ENCODE measurements at regions not wholly inside any gene's neighbourhood (a gene's known extent, or its start where the extent isn't known, plus 50 kb on each side); places are given as distances from the start of the nearest gene placed in this dataset.

GRCh38 chr11:27777033-27777432 lies 76.8 kb upstream of the BDNF start:
- TF ChIP-seq CTCF (IDR thresholded peaks at IDR 0.05; ENCODE audit: insufficient read depth, low read length, missing control alignments) = no peak
- ChIA-PET CTCF (no interaction called here), POLR2A (no interaction called here)
- no peak for DNase-seq (ENCODE audit: low read depth, low spot score)
- no peak overlapping the region for H3K4me3 ChIP-seq (ENCODE audit: low read depth, low read length)

GRCh38 chr11:27773884-27774283 lies 73.6 kb upstream of the BDNF start:
- no peak overlapping the region for H3K4me3 ChIP-seq (ENCODE audit: low read depth, low read length)
- ChIA-PET POLR2A (no interaction called here), CTCF (no interaction called here)
- no peak for TF ChIP-seq CTCF (IDR thresholded peaks at IDR 0.05; ENCODE audit: insufficient read depth, low read length, missing control alignments)
- no peak for DNase-seq (ENCODE audit: low read depth, low spot score)

- TF ChIP-seq CTCF (IDR thresholded peaks at IDR 0.05; ENCODE audit: insufficient read depth, low read length, missing control alignments) = no peak
- DNase-seq (ENCODE audit: low read depth, low spot score) = no peak
- POLR2A ChIA-PET = no interaction called here
- no peak overlapping the region for H3K4me3 ChIP-seq (ENCODE audit: low read depth, low read length)
- CTCF ChIA-PET = interaction anchor here (1.0 kb wide), 1 partner anchor 54 kb away, joined by 4 read pairs; no protein-coding TSS in a partner anchor
Observed at GRCh38 chr11:27771516-27771915, 71.3 kb upstream of the BDNF start.

DNA sequence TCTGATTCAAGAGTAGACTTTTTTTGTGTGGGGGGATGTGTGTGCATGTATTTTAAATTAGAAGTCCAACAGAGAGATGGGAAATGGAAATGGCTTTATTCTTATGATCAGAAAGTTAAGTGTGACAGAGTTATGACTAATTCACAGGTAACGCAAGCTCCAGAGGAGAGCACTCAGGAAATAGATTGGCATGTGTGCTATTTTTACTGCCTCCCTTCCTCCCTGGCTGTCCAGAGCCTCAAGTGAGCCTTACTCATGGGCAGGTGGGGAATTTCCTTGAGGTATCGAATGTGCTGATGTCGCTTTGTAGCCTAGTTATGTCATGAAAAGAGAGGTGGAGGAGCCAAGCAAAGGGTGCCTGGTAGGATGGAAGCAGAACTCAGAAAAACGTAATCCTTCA lies 70.3 kb upstream of the BDNF start:
- no peak overlapping the region for H3K4me3 ChIP-seq (ENCODE audit: low read depth, low read length)
- DNase-seq (ENCODE audit: low read depth, low spot score) = no peak
- ChIA-PET POLR2A (no interaction called here), CTCF (no interaction called here)
- TF ChIP-seq CTCF (IDR thresholded peaks at IDR 0.05; ENCODE audit: insufficient read depth, low read length, missing control alignments) = no peak

DNA sequence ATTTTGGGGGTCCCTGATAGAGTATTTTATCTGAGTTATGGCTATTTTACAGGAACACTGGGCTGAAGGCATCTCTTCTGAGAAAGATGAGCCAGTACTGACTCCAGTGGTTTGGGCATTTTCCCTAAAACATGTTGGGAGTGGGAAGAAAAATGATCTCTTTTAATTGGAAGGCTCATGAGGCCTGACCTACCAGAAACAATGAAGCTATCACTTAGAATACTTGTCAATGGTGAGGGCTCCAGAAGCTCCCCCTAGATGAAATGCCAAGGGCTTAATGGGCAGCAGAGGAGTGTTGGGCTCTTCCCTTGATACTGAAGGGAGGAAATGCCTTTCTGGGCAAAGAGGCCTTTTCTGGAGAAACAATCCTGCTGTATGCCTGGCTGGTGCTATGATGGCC lies 63.5 kb upstream of the BDNF start:
- CTCF ChIA-PET = no interaction called here
- DNase-seq (ENCODE audit: low read depth, low spot score) = no peak
- no peak for TF ChIP-seq CTCF (IDR thresholded peaks at IDR 0.05; ENCODE audit: insufficient read depth, low read length, missing control alignments)
- POLR2A ChIA-PET = no interaction called here
- no peak overlapping the region for H3K4me3 ChIP-seq (ENCODE audit: low read depth, low read length)

DNA sequence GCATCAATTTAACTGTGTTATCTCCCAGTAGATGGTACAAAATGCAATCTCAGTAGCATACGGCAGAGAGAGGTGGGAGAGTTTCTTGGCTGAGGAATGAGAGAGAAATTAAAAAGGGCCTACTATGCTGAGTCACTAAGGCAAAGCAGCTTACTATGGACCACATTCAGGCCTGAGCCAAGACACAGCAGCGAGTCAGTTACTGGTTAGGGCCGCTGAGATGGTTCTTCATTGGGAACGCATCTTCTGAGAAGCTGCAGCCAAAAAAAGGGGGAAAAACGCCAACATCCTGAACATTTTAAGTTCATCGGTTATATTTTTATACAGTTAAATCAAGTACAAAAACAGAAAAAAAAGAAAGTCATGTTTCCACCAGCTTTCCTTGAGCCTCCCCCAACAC lies 61.1 kb upstream of the BDNF start:
- no peak for DNase-seq (ENCODE audit: low read depth, low spot score)
- CTCF ChIA-PET = no interaction called here
- no peak for TF ChIP-seq CTCF (IDR thresholded peaks at IDR 0.05; ENCODE audit: insufficient read depth, low read length, missing control alignments)
- POLR2A ChIA-PET = no interaction called here
- no peak overlapping the region for H3K4me3 ChIP-seq (ENCODE audit: low read depth, low read length)
